PC-3 (cell line): ENCODE measurements at regions not wholly inside any gene's neighbourhood (a gene's known extent, or its start where the extent isn't known, plus 50 kb on each side); places are given as distances from the start of the nearest gene placed in this dataset.

Source experiments
- CTCF ChIP-seq: fragments of 300-600 bp; sonication (generic); conservative IDR thresholded peaks from 2 replicates; pipeline ENCODE4 v1.5.1; 2017; ENCODE audit warnings: antibody characterized with exemption, low read depth, mild to moderate bottlenecking, low read length
- EZH2 ChIP-seq: fragments of 300-600 bp; sonication (generic); IDR thresholded peaks from one replicate; pipeline ENCODE4 v1.6.1; 2017; ENCODE audit warnings: antibody characterized with exemption, mild to moderate bottlenecking, low read length; ENCODE audit not compliant: unreplicated experiment

DNA sequence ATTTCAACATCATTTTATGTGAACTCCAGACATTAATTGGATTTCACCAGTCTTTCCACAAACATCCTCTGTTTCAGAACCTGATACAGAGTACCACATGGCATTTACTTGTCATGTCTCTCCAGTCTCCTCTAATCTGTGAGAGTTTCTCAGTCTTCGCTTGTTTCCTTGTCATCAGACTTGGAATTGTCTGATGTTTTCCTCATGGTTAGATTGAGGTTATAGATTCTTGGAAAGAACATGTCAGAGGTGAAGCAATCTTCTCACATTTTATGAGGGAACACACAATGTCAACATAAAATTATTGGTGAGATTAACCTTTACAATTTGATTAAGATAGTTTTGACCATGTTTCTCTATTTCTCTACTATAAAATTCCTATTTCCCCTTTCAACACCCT is 74.9 kb upstream of the TMPRSS15 start:
- TF ChIP-seq CTCF (no peak), EZH2 (no peak)
